ENCODE measurements at regions not wholly inside any gene's neighbourhood (a gene's known extent, or its start where the extent isn't known, plus 50 kb on each side); places are given as distances from the start of the nearest gene placed in this dataset.

- no peak overlapping the region for H3K4me3 ChIP-seq (ENCODE audit: low read depth, low read length)
- TF ChIP-seq, protein P1, sequence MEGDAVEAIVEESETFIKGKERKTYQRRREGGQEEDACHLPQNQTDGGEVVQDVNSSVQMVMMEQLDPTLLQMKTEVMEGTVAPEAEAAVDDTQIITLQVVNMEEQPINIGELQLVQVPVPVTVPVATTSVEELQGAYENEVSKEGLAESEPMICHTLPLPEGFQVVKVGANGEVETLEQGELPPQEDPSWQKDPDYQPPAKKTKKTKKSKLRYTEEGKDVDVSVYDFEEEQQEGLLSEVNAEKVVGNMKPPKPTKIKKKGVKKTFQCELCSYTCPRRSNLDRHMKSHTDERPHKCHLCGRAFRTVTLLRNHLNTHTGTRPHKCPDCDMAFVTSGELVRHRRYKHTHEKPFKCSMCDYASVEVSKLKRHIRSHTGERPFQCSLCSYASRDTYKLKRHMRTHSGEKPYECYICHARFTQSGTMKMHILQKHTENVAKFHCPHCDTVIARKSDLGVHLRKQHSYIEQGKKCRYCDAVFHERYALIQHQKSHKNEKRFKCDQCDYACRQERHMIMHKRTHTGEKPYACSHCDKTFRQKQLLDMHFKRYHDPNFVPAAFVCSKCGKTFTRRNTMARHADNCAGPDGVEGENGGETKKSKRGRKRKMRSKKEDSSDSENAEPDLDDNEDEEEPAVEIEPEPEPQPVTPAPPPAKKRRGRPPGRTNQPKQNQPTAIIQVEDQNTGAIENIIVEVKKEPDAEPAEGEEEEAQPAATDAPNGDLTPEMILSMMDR (conservative IDR thresholded peaks at IDR 0.05; ENCODE audit: low read depth, low read length): no peak
- DNase-seq (ENCODE audit: low read depth): no peak
These were observed 372.9 kb downstream of the ARL6IP6 start for GRCh38 chr2:153091344-153091743.

GRCh38 chr2:153079315-153079714, 360.9 kb downstream of the ARL6IP6 start:
- H3K4me3 ChIP-seq (ENCODE audit: low read depth, low read length): no peak overlapping the region
- TF ChIP-seq, protein P1 (conservative IDR thresholded peaks at IDR 0.05; ENCODE audit: low read depth, low read length): no peak
- no peak for DNase-seq (ENCODE audit: low read depth)

- no peak overlapping the region for H3K4me3 ChIP-seq (ENCODE audit: low read depth, low read length)
- no peak for DNase-seq (ENCODE audit: low read depth)
- TF ChIP-seq, protein P1 (conservative IDR thresholded peaks at IDR 0.05; ENCODE audit: low read depth, low read length): no peak
These were observed 358.9 kb downstream of the ARL6IP6 start for GRCh38 chr2:153077311-153077710.

DNA sequence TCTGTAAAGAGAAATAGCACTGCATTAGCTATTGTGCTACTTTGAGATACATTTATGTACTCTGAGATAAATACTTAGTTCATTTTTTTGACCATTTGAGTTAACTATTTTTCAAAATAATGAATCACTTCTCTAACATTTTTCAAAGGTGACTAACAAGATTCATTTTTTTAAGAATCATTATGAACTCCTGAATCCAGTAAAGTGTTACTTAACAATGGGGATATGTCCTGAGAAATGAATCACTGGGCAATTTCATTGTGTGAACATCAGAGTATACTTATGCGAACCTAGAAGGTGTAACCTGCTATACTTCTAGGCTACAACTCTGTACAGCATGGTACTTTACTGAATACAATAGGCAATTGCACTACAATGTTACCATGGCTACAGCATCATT, 355.8 kb downstream of the ARL6IP6 start:
- TF ChIP-seq, protein P1 (conservative IDR thresholded peaks at IDR 0.05; ENCODE audit: low read depth, low read length): no peak
- DNase-seq (ENCODE audit: low read depth): no peak
- H3K4me3 ChIP-seq (ENCODE audit: low read depth, low read length): no peak overlapping the region

DNA sequence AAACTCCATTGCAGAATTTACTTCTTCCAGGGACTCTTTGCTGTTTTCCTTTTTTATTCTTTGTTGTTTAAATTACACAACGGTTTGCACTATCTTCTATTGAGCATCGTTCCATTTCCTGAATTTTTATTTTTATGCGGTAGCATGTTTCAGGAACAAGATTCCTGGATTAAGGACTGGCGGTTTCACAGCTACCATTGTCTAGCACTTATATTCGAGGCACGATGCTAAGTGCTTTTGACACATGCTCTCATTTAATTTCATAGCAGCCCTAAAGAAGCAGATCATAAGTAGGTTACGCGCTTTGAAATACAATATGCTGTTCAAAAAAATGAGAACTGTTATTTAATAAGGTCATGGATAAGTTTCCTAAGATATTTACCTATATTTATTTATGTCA, 354.4 kb downstream of the ARL6IP6 start:
- no peak overlapping the region for H3K4me3 ChIP-seq (ENCODE audit: low read depth, low read length)
- TF ChIP-seq, protein P1 (conservative IDR thresholded peaks at IDR 0.05; ENCODE audit: low read depth, low read length): no peak
- DNase-seq (ENCODE audit: low read depth): no peak

GRCh38 chr2:153072077-153072476, 353.7 kb downstream of the ARL6IP6 start:
- TF ChIP-seq, protein P1 (conservative IDR thresholded peaks at IDR 0.05; ENCODE audit: low read depth, low read length): no peak
- no peak overlapping the region for H3K4me3 ChIP-seq (ENCODE audit: low read depth, low read length)
- DNase-seq (ENCODE audit: low read depth): no peak

DNA sequence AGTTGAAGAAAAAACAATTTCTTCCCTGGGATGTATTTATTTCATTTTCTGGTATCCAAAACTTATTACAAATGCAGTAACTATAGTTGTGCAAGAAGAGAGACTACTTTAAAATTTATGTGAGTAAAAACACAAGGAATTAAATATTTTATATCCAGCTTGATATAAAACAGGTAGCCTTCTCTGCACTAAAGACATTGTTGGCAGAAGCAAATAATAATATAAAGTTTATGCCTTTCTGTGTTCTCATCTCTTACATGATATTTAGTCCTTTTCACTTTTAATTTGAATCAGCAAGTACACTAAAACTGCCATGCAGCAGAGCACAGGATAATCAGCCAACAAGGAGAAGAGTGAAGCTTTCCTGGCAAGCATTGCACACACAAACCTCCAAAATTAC, 352.7 kb downstream of the ARL6IP6 start:
- TF ChIP-seq, protein P1 (conservative IDR thresholded peaks at IDR 0.05; ENCODE audit: low read depth, low read length): no peak
- no peak for DNase-seq (ENCODE audit: low read depth)
- H3K4me3 ChIP-seq (ENCODE audit: low read depth, low read length): no peak overlapping the region

All from choroid plexus epithelial cell (primary cell).